HL-60 (cell line): ENCODE measurements at regions not wholly inside any gene's neighbourhood (a gene's known extent, or its start where the extent isn't known, plus 50 kb on each side); places are given as distances from the start of the nearest gene placed in this dataset.
"Not testable (repeated sequence)": the region's sequence is repeated elsewhere in the genome, so short reads cannot be mapped to it uniquely, and the experiment has no call there.

Experiments used
- DNase-seq, 2 experiments: peaks; one replicate each; pipeline ENCODE4 v3.0.0-alpha.2; 2010 to 2020; ENCODE audit warnings: low read depth in 1 of 2, low spot score in 1 of 2
- H3K27ac ChIP-seq: fragments of 250-450 bp; sonication (Bioruptor Pico); replicated peaks from 2 replicates; pipeline ENCODE4 v1.5.1; 2020; ENCODE audit warnings: mild to moderate bottlenecking, moderate library complexity
- H3K27me3 ChIP-seq: fragments of 250-450 bp; sonication (Bioruptor Pico); 2 replicates; pipeline ENCODE4 v1.5.1; 2021; ENCODE audit warnings: mild to moderate bottlenecking, moderate library complexity; ENCODE audit not compliant: insufficient read depth, poor library complexity, severe bottlenecking
- H3K4me3 ChIP-seq: replicated peaks from 2 replicates; pipeline ENCODE4 v1.5.1; 2011; ENCODE audit warnings: mild to moderate bottlenecking, control low read depth, low read length; ENCODE audit not compliant: insufficient read depth
- CTCF ChIP-seq: IDR thresholded peaks from one replicate; pipeline ENCODE4 v1.5.1; 2011; ENCODE audit warnings: low read length, control low read depth, inconsistent platforms; ENCODE audit not compliant: insufficient read depth
- GABPA ChIP-seq: IDR thresholded peaks from 2 replicates; pipeline ENCODE4 v1.6.1; 2012; ENCODE audit warnings: low read depth
- POLR2AphosphoS5 ChIP-seq: IDR thresholded peaks from 2 replicates; pipeline ENCODE4 v1.6.1; 2012; ENCODE audit warnings: low read depth
- REST ChIP-seq: IDR thresholded peaks from 2 replicates; pipeline ENCODE4 v1.6.1; 2012; ENCODE audit warnings: low read depth; ENCODE audit not compliant: insufficient replicate concordance
- SPI1 ChIP-seq: IDR thresholded peaks from 2 replicates; pipeline ENCODE4 v1.6.1; 2012; ENCODE audit warnings: low read depth, mild to moderate bottlenecking, borderline replicate concordance

DNA sequence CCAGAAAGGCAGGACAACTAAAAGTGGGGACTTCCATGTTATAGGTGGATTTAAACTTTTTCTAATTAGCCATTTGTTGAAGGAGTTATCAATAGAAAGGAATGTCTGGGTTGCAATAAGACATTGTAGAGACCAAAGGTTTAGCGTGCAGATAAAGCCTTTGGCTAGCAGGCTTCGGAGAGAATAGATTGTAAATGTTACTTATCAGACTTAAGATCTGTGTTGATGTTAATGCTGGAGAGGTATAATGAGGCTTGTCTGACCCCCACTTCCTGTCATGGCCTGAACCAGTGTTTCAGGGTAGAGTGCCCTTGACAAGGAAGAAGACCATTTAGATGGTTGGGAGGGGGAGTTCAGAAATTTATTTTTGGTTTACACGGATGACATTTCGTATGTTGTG, 67.1 kb upstream of the SPIN4 start:
- TF ChIP-seq GABPA (no peak), SPI1 (no peak), POLR2AphosphoS5 (no peak), CTCF (no peak), REST (no peak)
- DNase-seq = no peak
- no peak overlapping the region for H3K4me3 ChIP-seq
- no peaks in the 10 kb centered on the region for H3K27me3 ChIP-seq
- no peak overlapping the region for H3K27ac ChIP-seq

DNA sequence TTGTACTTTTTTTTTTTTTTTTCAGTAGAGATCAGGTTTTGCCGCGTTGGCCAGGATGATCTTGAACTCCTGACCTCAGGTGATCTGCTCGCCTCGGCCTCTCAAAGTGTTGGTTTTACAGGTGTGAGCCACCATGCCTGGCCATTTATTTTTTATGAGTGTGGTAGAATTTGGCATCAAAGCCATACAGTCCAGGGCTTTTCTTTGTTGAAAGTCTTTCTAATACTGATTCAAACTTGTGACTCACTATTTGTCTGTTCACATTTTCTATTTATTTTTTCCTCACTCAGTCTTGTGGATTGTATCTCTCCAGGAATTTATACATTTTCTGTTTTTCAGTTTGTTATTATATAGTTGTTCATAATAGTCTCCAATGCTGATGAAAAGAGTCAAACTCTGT, 66.5 kb upstream of the SPIN4 start:
- no peak for TF ChIP-seq CTCF
- no peak for TF ChIP-seq SPI1
- no peak for TF ChIP-seq GABPA
- TF ChIP-seq POLR2AphosphoS5 = no peak
- TF ChIP-seq REST = no peak
- DNase-seq = no peak
- Histone ChIP-seq H3K27me3 (no peaks in the 10 kb centered on the region), H3K4me3 (no peak overlapping the region), H3K27ac (no peak overlapping the region)

DNA sequence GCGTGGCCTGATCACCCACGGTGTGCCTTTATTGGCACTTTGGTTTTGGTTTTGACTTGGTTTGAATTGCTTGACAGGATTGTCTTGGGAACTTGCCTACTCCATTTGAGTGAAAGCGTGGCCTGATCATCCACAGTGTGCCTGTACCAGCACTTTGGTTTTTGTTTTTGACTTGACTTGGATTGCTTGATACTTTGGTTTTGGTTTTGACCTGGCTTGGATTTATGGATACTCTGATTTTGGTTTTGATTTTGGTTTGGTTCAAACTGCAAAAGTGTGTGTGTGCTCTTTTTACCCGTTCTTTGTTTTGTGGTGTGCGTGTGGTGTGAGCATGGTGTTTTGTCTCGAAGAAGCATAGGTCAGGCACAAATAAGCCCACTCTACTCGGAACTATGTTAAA, 58.8 kb upstream of the SPIN4 start:
- H3K4me3 ChIP-seq, DNase-seq, H3K27ac ChIP-seq, H3K27me3 ChIP-seq: not testable (repeated sequence)

- no peak for DNase-seq
- no peak for TF ChIP-seq CTCF
- no peak for TF ChIP-seq GABPA
- no peak for TF ChIP-seq POLR2AphosphoS5
- no peak for TF ChIP-seq SPI1
- TF ChIP-seq REST = no peak
Observed at GRCh38 chrX:63408050-63408449, 56.9 kb upstream of the SPIN4 start.

More at GRCh38 chrX:63408050-63408449, 56.9 kb upstream of the SPIN4 start:
- Histone ChIP-seq H3K27ac (no peak overlapping the region), H3K27me3 (no peaks in the 10 kb centered on the region), H3K4me3 (no peak overlapping the region)
